ENCODE measurements at regions not wholly inside any gene's neighbourhood (a gene's known extent, or its start where the extent isn't known, plus 50 kb on each side); places are given as distances from the start of the nearest gene placed in this dataset.

DNA sequence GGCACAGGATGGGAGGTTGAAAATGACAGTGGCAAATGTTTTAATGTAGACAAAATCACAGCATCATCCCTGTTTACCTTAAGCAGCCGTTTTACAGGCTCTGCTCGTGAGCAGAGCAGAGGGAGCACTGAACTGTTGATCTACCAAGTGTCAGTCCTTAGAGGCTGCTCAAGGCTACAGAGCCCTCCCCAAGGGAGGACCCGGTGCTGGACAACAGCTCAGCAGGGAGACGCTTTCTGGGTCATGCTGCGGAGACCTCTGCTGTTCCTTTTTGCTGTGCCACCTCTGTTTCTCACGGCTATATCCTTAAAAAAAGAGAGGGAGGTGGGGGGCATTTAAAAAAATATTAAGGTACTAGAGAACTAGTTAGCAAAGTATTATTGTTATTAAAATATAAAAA lies 400.2 kb downstream of the GABRB3 start:
- Histone ChIP-seq H3K9me3 (ENCODE audit: control insufficient read depth, insufficient read depth, low read length) (peaks cover 18% of the 10 kb centered on the region), H3K27ac (ENCODE audit: low read depth, low read length) (no peak overlapping the region), H3K27me3 (ENCODE audit: control insufficient read depth, insufficient read depth, low read length) (no peaks in the 10 kb centered on the region), H3K4me3 (ENCODE audit: low read depth, low read length) (no peak overlapping the region)
- TF ChIP-seq, protein P1, sequence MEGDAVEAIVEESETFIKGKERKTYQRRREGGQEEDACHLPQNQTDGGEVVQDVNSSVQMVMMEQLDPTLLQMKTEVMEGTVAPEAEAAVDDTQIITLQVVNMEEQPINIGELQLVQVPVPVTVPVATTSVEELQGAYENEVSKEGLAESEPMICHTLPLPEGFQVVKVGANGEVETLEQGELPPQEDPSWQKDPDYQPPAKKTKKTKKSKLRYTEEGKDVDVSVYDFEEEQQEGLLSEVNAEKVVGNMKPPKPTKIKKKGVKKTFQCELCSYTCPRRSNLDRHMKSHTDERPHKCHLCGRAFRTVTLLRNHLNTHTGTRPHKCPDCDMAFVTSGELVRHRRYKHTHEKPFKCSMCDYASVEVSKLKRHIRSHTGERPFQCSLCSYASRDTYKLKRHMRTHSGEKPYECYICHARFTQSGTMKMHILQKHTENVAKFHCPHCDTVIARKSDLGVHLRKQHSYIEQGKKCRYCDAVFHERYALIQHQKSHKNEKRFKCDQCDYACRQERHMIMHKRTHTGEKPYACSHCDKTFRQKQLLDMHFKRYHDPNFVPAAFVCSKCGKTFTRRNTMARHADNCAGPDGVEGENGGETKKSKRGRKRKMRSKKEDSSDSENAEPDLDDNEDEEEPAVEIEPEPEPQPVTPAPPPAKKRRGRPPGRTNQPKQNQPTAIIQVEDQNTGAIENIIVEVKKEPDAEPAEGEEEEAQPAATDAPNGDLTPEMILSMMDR (IDR thresholded peaks at IDR 0.05; ENCODE audit: low read depth, low read length) = no peak
- POLR2A ChIA-PET = no interaction called here
- CTCF ChIA-PET = no interaction called here
- DNase-seq (ENCODE audit: low read depth, low spot score) = no peak

DNA sequence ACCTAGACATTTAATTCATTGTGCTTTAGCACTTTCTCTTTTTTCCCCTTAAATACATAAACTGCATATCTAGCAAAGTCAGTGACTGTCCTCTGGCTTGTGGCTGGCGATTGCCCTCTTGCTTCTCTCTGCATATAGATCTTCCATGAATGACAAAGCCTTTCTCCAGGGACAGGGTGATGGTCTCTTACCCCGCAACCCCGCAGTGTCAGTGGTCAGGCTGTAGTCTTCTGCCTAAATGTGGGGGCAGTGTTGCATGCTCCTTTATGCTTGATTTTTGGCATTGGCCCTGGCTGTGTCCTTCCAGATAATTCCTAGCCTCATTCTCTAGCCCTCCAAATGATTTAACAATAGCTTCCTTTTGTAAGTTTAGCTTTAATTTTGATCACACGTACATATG lies 407.8 kb downstream of the GABRB3 start:
- DNase-seq (ENCODE audit: low read depth, low spot score) = no peak
- Histone ChIP-seq H3K4me3 (ENCODE audit: low read depth, low read length) (no peak overlapping the region), H3K27ac (ENCODE audit: low read depth, low read length) (no peak overlapping the region), H3K27me3 (ENCODE audit: control insufficient read depth, insufficient read depth, low read length) (no peaks in the 10 kb centered on the region), H3K9me3 (ENCODE audit: control insufficient read depth, insufficient read depth, low read length) (peaks cover 15% of the 10 kb centered on the region)
- POLR2A ChIA-PET = no interaction called here
- CTCF ChIA-PET = no interaction called here
- TF ChIP-seq, protein P1 (IDR thresholded peaks at IDR 0.05; ENCODE audit: low read depth, low read length) = no peak

DNA sequence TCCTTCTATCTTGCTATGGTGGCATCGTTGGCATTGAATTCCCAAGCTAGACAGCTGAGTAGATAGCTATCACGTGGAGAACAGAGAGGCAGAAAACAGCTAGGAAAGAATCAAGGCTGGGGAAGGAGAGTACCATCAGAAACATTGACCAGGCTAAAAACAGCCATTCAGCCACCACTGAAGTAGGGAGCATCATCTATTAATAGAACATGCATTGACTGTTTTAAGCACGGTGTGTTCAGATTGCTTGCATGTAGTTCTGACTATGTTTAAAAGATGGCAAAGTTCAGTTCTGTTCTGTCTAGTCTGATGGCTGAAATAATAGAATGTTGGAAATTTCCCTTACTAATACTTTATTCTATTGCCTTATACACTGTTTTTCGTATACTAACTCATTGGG lies 413.0 kb downstream of the GABRB3 start:
- H3K9me3 ChIP-seq (ENCODE audit: control insufficient read depth, insufficient read depth, low read length) = peaks cover 10% of the 10 kb centered on the region
- TF ChIP-seq, protein P1 (IDR thresholded peaks at IDR 0.05; ENCODE audit: low read depth, low read length) = no peak
- no peak for DNase-seq (ENCODE audit: low read depth, low spot score)
- no peaks in the 10 kb centered on the region for H3K27me3 ChIP-seq (ENCODE audit: control insufficient read depth, insufficient read depth, low read length)
- ChIA-PET CTCF (no interaction called here), POLR2A (no interaction called here)
- H3K4me3 ChIP-seq (ENCODE audit: low read depth, low read length) = no peak overlapping the region
- no peak overlapping the region for H3K27ac ChIP-seq (ENCODE audit: low read depth, low read length)

DNA sequence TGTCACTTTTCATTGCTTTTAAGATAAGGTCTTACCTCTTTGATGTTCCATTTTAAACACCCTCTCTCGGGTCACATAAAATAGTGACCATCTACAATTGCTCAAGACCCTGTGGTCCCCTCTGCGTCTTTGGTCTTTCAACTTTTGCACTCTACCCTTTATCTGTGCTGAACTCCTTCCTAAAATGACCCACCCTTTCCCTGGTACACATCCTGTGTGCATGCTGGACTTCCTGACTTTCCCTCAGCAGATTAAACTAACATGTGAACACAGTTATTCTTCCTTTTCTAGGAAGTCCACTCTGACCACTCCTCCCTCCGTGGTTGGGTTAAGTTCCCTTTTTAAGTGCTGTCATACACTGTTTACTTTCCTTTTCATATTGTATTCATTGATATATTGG lies 414.2 kb downstream of the GABRB3 start:
- ChIA-PET POLR2A (no interaction called here), CTCF (no interaction called here)
- no peak for DNase-seq (ENCODE audit: low read depth, low spot score)
- H3K27me3 ChIP-seq (ENCODE audit: control insufficient read depth, insufficient read depth, low read length) = no peaks in the 10 kb centered on the region
- TF ChIP-seq, protein P1 (IDR thresholded peaks at IDR 0.05; ENCODE audit: low read depth, low read length) = no peak
- H3K4me3 ChIP-seq (ENCODE audit: low read depth, low read length) = no peak overlapping the region
- H3K9me3 ChIP-seq (ENCODE audit: control insufficient read depth, insufficient read depth, low read length) = peaks cover 12% of the 10 kb centered on the region
- H3K27ac ChIP-seq (ENCODE audit: low read depth, low read length) = no peak overlapping the region

DNA sequence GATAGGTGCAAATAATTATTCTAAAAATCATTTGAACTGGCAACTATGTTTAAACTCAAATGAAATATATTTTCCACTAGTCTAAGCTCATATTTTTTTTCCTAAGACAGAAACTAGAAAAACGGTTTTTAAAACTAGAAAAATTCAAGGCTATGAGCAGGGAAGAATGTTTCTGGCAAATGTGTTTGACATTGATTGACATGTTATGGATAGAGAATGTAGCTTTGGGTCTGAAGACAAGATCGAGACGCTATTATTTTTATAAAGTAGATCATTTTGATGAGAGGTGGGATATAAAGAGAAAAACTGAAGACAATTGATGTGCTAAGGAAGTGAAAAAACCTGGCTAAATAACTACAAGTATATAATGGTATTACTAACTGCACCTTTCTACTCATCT lies 415.2 kb downstream of the GABRB3 start:
- POLR2A ChIA-PET = no interaction called here
- Histone ChIP-seq H3K27me3 (ENCODE audit: control insufficient read depth, insufficient read depth, low read length) (no peaks in the 10 kb centered on the region), H3K4me3 (ENCODE audit: low read depth, low read length) (no peak overlapping the region), H3K9me3 (ENCODE audit: control insufficient read depth, insufficient read depth, low read length) (peaks cover 15% of the 10 kb centered on the region), H3K27ac (ENCODE audit: low read depth, low read length) (no peak overlapping the region)
- no peak for DNase-seq (ENCODE audit: low read depth, low spot score)
- CTCF ChIA-PET = no interaction called here
- TF ChIP-seq, protein P1 (IDR thresholded peaks at IDR 0.05; ENCODE audit: low read depth, low read length) = no peak
